HL-60 (cell line): ENCODE measurements at regions not wholly inside any gene's neighbourhood (a gene's known extent, or its start where the extent isn't known, plus 50 kb on each side); places are given as distances from the start of the nearest gene placed in this dataset.

Source experiments
- DNase-seq, 2 experiments: peaks; one replicate each; pipeline ENCODE4 v3.0.0-alpha.2; 2010 to 2020; ENCODE audit warnings: low read depth in 1 of 2, low spot score in 1 of 2
- H3K27ac ChIP-seq: fragments of 250-450 bp; sonication (Bioruptor Pico); replicated peaks from 2 replicates; pipeline ENCODE4 v1.5.1; 2020; ENCODE audit warnings: mild to moderate bottlenecking, moderate library complexity
- H3K27me3 ChIP-seq: fragments of 250-450 bp; sonication (Bioruptor Pico); 2 replicates; pipeline ENCODE4 v1.5.1; 2021; ENCODE audit warnings: mild to moderate bottlenecking, moderate library complexity; ENCODE audit not compliant: insufficient read depth, poor library complexity, severe bottlenecking
- H3K4me3 ChIP-seq: replicated peaks from 2 replicates; pipeline ENCODE4 v1.5.1; 2011; ENCODE audit warnings: mild to moderate bottlenecking, control low read depth, low read length; ENCODE audit not compliant: insufficient read depth
- CTCF ChIP-seq: IDR thresholded peaks from one replicate; pipeline ENCODE4 v1.5.1; 2011; ENCODE audit warnings: low read length, control low read depth, inconsistent platforms; ENCODE audit not compliant: insufficient read depth
- GABPA ChIP-seq: IDR thresholded peaks from 2 replicates; pipeline ENCODE4 v1.6.1; 2012; ENCODE audit warnings: low read depth
- POLR2AphosphoS5 ChIP-seq: IDR thresholded peaks from 2 replicates; pipeline ENCODE4 v1.6.1; 2012; ENCODE audit warnings: low read depth
- REST ChIP-seq: IDR thresholded peaks from 2 replicates; pipeline ENCODE4 v1.6.1; 2012; ENCODE audit warnings: low read depth; ENCODE audit not compliant: insufficient replicate concordance
- SPI1 ChIP-seq: IDR thresholded peaks from 2 replicates; pipeline ENCODE4 v1.6.1; 2012; ENCODE audit warnings: low read depth, mild to moderate bottlenecking, borderline replicate concordance

GRCh38 chr2:121021685-121022084 is 263.3 kb downstream of the TFCP2L1 start:
- no peak for DNase-seq
- no peak overlapping the region for H3K4me3 ChIP-seq
- H3K27me3 ChIP-seq: no peaks in the 10 kb centered on the region
- no peak overlapping the region for H3K27ac ChIP-seq
- TF ChIP-seq GABPA: no peak
- no peak for TF ChIP-seq REST
- no peak for TF ChIP-seq POLR2AphosphoS5
- TF ChIP-seq CTCF: no peak
- no peak for TF ChIP-seq SPI1

- Histone ChIP-seq H3K4me3 (no peak overlapping the region), H3K27ac (no peak overlapping the region), H3K27me3 (no peaks in the 10 kb centered on the region)
- no peak for TF ChIP-seq POLR2AphosphoS5
- no peak for TF ChIP-seq SPI1
- TF ChIP-seq REST: no peak
- no peak for TF ChIP-seq GABPA
- no peak for TF ChIP-seq CTCF
- no peak for DNase-seq
Observed at GRCh38 chr2:121028577-121028976, 256.4 kb downstream of the TFCP2L1 start.

DNA sequence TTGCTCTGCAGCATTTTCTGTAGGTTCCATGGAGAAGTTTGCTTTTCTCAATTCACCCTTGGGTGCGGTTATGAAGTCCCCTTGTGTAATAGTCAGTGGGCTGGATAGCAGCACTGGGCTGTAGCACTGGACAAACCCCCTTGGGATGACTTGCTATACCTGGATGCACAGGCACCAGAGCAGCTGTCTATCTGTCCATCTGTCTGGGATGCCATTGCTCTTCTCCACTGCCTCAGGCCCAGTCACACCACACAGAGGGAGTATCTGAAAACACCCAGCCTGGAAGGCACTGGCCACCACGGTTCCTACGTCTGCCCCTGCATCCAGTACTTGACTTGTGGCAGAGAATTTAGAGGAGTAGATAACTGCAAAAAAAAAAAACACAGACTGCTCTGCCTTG is 254.5 kb downstream of the TFCP2L1 start:
- no peak overlapping the region for H3K4me3 ChIP-seq
- no peak for DNase-seq
- H3K27me3 ChIP-seq: no peaks in the 10 kb centered on the region
- no peak overlapping the region for H3K27ac ChIP-seq
- TF ChIP-seq CTCF (no peak), REST (no peak), POLR2AphosphoS5 (no peak), GABPA (no peak), SPI1 (no peak)
